C4-2B (cell line): ENCODE measurements at regions not wholly inside any gene's neighbourhood (a gene's known extent, or its start where the extent isn't known, plus 50 kb on each side); places are given as distances from the start of the nearest gene placed in this dataset.

Experiments used
- H3K27ac ChIP-seq: fragments of 450-650 bp; 2 replicates; pipeline ENCODE4 v1.5.1; 2017
- ZFX ChIP-seq: fragments of 450-650 bp; IDR thresholded peaks from 2 replicates; pipeline ENCODE4 v1.6.1; 2017
- TF ChIP-seq, protein P1 (sequence below): fragments of 450-650 bp; conservative IDR thresholded peaks from 2 replicates; pipeline ENCODE4 v1.5.1; 2017; ENCODE audit warnings: mild to moderate bottlenecking

- H3K27ac ChIP-seq = no peak overlapping the region
- no peak for TF ChIP-seq ZFX
- TF ChIP-seq, protein P1, sequence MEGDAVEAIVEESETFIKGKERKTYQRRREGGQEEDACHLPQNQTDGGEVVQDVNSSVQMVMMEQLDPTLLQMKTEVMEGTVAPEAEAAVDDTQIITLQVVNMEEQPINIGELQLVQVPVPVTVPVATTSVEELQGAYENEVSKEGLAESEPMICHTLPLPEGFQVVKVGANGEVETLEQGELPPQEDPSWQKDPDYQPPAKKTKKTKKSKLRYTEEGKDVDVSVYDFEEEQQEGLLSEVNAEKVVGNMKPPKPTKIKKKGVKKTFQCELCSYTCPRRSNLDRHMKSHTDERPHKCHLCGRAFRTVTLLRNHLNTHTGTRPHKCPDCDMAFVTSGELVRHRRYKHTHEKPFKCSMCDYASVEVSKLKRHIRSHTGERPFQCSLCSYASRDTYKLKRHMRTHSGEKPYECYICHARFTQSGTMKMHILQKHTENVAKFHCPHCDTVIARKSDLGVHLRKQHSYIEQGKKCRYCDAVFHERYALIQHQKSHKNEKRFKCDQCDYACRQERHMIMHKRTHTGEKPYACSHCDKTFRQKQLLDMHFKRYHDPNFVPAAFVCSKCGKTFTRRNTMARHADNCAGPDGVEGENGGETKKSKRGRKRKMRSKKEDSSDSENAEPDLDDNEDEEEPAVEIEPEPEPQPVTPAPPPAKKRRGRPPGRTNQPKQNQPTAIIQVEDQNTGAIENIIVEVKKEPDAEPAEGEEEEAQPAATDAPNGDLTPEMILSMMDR = no peak
Measured at GRCh38 chr6:105978974-105979373, 107.2 kb upstream of the PRDM1 start.

DNA sequence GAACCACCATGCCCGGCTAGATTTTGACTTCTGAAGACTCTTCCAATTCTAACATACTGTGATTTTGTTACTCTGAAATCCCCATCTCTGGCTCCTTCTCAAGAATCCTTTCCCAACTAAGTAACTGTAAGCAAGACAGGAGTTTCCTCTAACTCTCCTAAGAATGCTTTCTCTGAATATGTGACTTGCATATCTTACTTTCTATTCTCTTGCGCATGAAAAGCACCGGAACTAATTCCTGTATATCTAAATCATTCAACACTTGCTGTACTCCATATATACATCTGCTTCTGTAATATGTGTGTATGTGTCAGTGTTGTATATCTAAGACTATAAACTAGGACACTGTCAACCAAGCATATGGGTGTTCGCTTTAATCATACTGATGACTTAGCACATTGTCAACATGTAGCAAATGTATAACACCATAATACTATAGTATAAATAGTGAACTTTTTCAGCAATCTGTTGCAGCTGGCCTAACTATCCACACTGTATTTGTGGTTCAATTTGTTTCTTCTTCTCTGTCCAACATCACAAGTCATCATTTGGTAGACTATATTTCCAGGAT lies 108.1 kb upstream of the PRDM1 start:
- TF ChIP-seq ZFX = no peak
- TF ChIP-seq, protein P1 = no peak
- no peak overlapping the region for H3K27ac ChIP-seq

DNA sequence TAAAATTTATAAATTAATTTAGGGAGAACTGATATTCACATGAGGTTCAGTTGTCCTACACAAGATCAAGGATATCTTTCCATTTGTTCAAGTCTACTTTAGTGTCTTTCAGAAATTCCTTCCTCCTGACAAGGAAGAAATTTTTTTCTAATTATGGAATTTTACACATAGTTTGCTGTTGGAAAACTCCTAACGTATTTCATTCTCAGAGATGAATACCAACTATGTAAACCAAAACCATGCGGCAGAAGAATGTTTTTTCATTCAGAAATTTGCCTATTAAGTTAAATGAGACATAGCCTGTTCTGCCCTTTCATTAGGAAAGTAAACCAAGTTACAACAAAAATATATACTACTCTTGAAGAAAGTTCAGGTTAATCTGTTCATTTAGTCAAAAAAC lies 111.2 kb upstream of the PRDM1 start:
- H3K27ac ChIP-seq = no peak overlapping the region
- no peak for TF ChIP-seq ZFX
- TF ChIP-seq, protein P1 = no peak

DNA sequence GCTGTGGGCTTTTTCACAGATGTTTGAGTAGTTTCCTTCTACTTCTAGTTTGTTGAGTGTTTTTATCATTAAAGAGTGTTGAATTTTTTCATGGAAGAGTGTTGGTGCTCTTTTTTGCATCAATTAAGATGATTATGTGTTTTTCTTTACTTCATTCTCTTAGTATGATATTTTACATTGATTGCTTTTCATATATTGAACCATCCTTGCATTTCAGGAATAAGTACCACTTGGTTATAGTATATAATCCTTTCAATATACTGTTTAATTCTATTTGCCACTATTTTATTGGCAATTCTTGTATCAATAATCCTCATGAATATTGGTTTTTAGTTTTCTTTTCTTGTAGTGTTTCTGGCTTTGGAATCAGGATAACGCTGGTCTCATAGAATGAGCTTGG lies 113.7 kb upstream of the PRDM1 start:
- H3K27ac ChIP-seq = no peak overlapping the region
- no peak for TF ChIP-seq ZFX
- TF ChIP-seq, protein P1 = no peak

GRCh38 chr6:105968603-105969333 lies 117.4 kb upstream of the PRDM1 start:
- H3K27ac ChIP-seq = no peak overlapping the region

GRCh38 chr6:105967917-105968602 lies 118.1 kb upstream of the PRDM1 start:
- H3K27ac ChIP-seq = no peak overlapping the region
- TF ChIP-seq, protein P1 = no peak
- TF ChIP-seq ZFX = no peak

More at GRCh38 chr6:105968603-105969333, 117.4 kb upstream of the PRDM1 start:
- no peak for TF ChIP-seq ZFX
- TF ChIP-seq, protein P1 = no peak

DNA sequence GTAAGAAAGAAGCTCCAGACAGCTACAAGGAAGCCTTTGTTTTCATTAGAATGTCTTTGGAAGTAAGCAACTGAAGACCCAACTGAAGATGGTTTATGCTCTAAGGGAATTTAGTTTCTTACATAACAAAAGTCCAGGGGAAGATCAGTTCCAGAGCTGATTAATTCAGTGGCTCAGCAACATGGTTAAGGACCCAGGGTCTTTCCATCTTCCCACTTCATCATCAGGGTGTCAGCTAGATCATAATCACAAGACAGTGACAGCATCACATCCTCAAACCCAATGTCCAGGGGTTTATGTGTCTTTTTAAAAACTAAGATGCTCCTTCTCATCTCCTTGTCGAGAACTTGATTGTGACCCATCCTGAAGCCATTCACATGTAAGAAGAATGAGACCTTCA lies 119.7 kb upstream of the PRDM1 start:
- H3K27ac ChIP-seq = no peak overlapping the region
- no peak for TF ChIP-seq ZFX
